ENCODE measurements at regions not wholly inside any gene's neighbourhood (a gene's known extent, or its start where the extent isn't known, plus 50 kb on each side); places are given as distances from the start of the nearest gene placed in this dataset.
"Not testable (repeated sequence)": the region's sequence is repeated elsewhere in the genome, so short reads cannot be mapped to it uniquely, and the experiment has no call there.

DNA sequence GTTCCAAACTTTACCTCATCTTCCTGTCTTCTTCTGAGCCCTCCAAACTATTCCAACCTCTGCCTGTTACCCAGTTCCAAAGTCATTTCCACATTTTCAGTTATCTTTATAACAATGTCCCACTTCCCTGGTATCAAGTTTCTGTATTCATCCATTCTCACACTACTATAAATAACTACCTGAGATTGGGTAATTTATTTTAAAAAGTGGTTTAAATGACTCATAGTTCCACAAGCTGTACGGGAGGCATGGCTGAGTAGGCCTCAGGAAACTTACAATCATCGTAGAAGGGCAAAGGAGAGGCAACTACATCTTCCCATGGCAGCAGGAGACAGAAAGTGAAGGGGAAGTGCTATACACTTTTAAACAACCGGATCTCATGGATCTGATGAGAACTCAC, 428.5 kb upstream of the RGS18 start:
- Histone ChIP-seq H3K9ac (ENCODE audit: low read depth in 2 of 2, low read length in 2 of 2) (no peak overlapping the region), H3K4me3 (no peak overlapping the region), H3K36me3 (no peaks in the 10 kb centered on the region), H3K9me3 (no peaks in the 10 kb centered on the region), H3K4me1 (no peaks in the 10 kb centered on the region), H3K27me3 (no peaks in the 10 kb centered on the region), H3K27ac (no peak overlapping the region)
- intact Hi-C loops (cut with DNase I), result no loop called here
- TF ChIP-seq, protein P1, sequence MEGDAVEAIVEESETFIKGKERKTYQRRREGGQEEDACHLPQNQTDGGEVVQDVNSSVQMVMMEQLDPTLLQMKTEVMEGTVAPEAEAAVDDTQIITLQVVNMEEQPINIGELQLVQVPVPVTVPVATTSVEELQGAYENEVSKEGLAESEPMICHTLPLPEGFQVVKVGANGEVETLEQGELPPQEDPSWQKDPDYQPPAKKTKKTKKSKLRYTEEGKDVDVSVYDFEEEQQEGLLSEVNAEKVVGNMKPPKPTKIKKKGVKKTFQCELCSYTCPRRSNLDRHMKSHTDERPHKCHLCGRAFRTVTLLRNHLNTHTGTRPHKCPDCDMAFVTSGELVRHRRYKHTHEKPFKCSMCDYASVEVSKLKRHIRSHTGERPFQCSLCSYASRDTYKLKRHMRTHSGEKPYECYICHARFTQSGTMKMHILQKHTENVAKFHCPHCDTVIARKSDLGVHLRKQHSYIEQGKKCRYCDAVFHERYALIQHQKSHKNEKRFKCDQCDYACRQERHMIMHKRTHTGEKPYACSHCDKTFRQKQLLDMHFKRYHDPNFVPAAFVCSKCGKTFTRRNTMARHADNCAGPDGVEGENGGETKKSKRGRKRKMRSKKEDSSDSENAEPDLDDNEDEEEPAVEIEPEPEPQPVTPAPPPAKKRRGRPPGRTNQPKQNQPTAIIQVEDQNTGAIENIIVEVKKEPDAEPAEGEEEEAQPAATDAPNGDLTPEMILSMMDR (IDR thresholded peaks at IDR 0.05), result no peak
- DNase-seq, result no peak

DNA sequence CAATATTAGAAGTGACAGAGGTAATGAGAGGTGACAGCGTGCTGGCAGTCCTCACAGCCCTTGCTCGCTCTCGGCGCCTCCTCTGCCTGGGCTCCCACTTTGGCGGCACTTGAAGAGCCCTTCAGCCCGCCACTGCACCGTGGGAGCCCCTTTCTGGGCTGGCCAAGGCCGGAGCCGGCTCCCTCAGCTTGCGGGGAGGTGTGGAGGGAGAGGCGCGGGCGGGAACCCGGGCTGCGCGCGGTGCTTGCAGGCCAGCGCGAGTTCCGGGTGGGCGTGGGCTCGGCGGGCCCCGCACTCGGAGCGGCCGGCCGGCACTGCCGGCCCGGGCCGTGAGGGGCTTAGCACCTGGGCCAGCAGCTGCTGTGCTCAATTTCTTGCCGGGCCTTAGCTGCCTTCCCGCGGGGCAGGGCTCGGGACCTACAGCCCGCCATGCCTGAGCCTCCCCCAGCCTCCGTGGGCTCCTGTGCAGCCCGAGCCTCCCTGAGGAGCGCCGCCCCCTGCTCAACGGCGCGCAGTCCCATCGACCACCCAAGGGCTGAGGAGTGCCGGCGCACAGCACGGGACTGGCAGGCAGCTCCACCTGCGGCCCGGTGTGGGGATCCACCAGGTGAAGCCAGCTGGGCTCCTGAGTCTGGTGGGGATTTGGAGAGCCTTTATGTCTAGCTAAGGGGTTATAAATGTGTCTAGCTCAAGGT, 426.5 kb upstream of the RGS18 start:
- H3K4me3 ChIP-seq; H3K27me3 ChIP-seq; H3K27ac ChIP-seq; intact Hi-C loops (cut with DNase I); DNase-seq; H3K9me3 ChIP-seq; H3K36me3 ChIP-seq; H3K9ac ChIP-seq (ENCODE audit: low read depth in 2 of 2, low read length in 2 of 2); H3K4me1 ChIP-seq: not testable (repeated sequence)

DNA sequence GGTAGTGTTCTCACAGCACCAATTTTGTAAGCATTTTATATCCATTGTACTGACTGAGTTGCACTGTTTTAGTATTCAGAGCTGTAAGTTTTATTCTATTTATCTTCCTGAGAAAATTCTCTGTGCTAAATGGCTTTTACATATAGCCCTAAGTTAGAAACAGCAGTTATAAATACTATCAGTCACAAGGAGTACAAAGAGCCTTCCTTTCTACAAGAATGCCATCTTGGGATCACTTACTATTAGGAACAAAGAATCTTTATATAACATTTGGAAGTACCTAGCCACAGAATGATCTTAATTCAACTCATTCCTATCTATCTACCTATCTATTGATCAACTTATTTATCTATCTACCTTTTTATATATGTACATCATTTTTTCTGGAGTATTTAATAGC, 423.9 kb upstream of the RGS18 start:
- no peak for DNase-seq
- Histone ChIP-seq H3K4me3 (no peak overlapping the region), H3K27ac (no peak overlapping the region), H3K27me3 (no peaks in the 10 kb centered on the region), H3K4me1 (no peaks in the 10 kb centered on the region), H3K9ac (ENCODE audit: low read depth in 2 of 2, low read length in 2 of 2) (no peak overlapping the region), H3K9me3 (no peaks in the 10 kb centered on the region), H3K36me3 (no peaks in the 10 kb centered on the region)
- intact Hi-C loops (cut with DNase I), result no loop called here
- TF ChIP-seq, protein P1 (IDR thresholded peaks at IDR 0.05), result no peak

DNA sequence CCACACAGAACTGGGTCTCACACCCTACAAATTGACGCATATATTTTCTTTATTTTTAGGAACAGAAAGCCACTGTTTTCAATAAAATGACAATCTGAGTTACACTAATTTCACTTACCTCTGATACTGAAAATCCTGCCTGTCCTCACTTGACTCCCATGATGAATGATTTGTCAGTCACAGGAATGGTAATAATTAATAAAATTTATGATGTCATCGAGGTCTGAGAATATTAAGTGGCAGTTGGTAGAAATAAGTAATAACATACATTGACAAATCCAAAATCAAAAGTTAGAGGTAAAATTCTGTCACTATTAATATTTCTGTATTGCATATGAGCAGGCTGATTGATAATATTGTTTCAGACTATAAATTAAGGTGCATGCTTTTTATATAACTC, 418.7 kb upstream of the RGS18 start:
- H3K27me3 ChIP-seq, result no peaks in the 10 kb centered on the region
- no peaks in the 10 kb centered on the region for H3K9me3 ChIP-seq
- TF ChIP-seq, protein P1 (IDR thresholded peaks at IDR 0.05), result no peak
- DNase-seq, result no peak
- no peak overlapping the region for H3K27ac ChIP-seq
- H3K36me3 ChIP-seq, result no peaks in the 10 kb centered on the region
- no peaks in the 10 kb centered on the region for H3K4me1 ChIP-seq
- no peak overlapping the region for H3K4me3 ChIP-seq
- intact Hi-C loops (cut with DNase I), result no loop called here
- H3K9ac ChIP-seq (ENCODE audit: low read depth in 2 of 2, low read length in 2 of 2), result no peak overlapping the region

DNA sequence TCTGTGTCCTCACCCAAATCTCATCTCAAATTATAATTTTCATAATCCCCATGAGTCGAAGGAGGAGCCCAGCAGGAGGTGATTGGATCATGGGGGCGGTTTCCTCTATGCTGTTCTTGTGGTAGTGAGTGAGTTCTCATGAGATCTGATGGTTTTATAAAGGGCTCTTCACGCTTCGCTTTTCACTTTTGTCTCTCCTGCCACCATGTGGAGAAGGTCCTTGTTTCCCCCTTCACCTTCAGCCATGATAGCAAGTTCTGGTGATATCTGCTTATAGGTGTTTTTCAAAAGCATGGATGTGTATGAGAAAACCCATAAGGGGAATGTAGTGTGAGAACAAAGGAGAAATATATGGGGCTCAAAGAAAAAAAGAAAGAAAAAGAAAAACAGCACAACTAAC, 405.9 kb upstream of the RGS18 start:
- Histone ChIP-seq H3K36me3 (no peaks in the 10 kb centered on the region), H3K27ac (no peak overlapping the region), H3K27me3 (no peaks in the 10 kb centered on the region), H3K4me3 (no peak overlapping the region), H3K9ac (ENCODE audit: low read depth in 2 of 2, low read length in 2 of 2) (no peak overlapping the region), H3K4me1 (no peaks in the 10 kb centered on the region), H3K9me3 (no peaks in the 10 kb centered on the region)
- intact Hi-C loops (cut with DNase I), result no loop called here
- TF ChIP-seq, protein P1 (IDR thresholded peaks at IDR 0.05), result no peak
- no peak for DNase-seq

DNA sequence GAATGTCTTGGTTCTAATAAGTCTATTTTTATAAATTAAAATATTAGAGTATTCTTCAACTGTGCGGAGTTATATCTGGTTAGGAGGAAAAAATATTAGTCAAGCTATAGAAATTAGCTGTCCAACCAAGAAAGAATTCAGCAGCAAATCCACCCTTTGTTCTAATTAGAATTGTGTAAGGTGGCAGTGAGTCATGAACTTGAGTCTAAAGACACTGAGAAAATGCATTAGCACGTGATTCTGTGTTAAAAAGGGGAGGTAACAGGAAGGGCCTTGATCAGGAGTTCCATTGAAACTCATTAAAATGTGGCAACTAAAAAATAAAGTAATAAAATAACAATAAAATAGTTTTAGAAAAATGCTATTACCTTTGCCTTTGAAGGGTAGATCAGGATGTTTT, 398.2 kb upstream of the RGS18 start:
- Histone ChIP-seq H3K9me3 (no peaks in the 10 kb centered on the region), H3K27ac (no peak overlapping the region), H3K27me3 (no peaks in the 10 kb centered on the region), H3K4me1 (no peaks in the 10 kb centered on the region), H3K36me3 (no peaks in the 10 kb centered on the region), H3K4me3 (no peak overlapping the region), H3K9ac (ENCODE audit: low read depth in 2 of 2, low read length in 2 of 2) (no peak overlapping the region)
- intact Hi-C loops (cut with DNase I), result no loop called here
- TF ChIP-seq, protein P1 (IDR thresholded peaks at IDR 0.05), result no peak
- no peak for DNase-seq

Measured in colonic mucosa (tissue), 4 donors.